ENCODE measurements at regions not wholly inside any gene's neighbourhood (a gene's known extent, or its start where the extent isn't known, plus 50 kb on each side); places are given as distances from the start of the nearest gene placed in this dataset.
"Not testable (repeated sequence)": the region's sequence is repeated elsewhere in the genome, so short reads cannot be mapped to it uniquely, and the experiment has no call there.

GRCh38 chr18:49731860-49732311 lies 81.4 kb downstream of the ACAA2 start:
- DNase-seq (ENCODE audit: low spot score), result no peak

- no peak for DNase-seq (ENCODE audit: low spot score)
Measured at GRCh38 chr18:49731421-49731841, 81.9 kb downstream of the ACAA2 start.

GRCh38 chr18:49730951-49731391 lies 82.4 kb downstream of the ACAA2 start:
- no peak for DNase-seq (ENCODE audit: low spot score)

- peak; percentile 35 for DNase-seq (ENCODE audit: low spot score)
Measured at GRCh38 chr18:49728542-49728941, 84.8 kb downstream of the ACAA2 start.

GRCh38 chr18:49727816-49728215 lies 85.5 kb downstream of the ACAA2 start:
- no peak for DNase-seq (ENCODE audit: low spot score)

GRCh38 chr18:49726675-49726963 lies 86.7 kb downstream of the ACAA2 start:
- DNase-seq (ENCODE audit: low spot score), result peak; percentile 28

- peak; percentile 97 for DNase-seq (ENCODE audit: low spot score)
Measured at GRCh38 chr18:49725809-49726674, 87.3 kb downstream of the ACAA2 start.

- no peak for DNase-seq (ENCODE audit: low spot score)
Measured at GRCh38 chr18:49723648-49724180, 89.6 kb downstream of the ACAA2 start.

- no peak for DNase-seq (ENCODE audit: low spot score)
Measured at GRCh38 chr18:49722477-49722876, 90.9 kb downstream of the ACAA2 start.

GRCh38 chr18:49721981-49722380 lies 91.4 kb downstream of the ACAA2 start:
- no peak for DNase-seq (ENCODE audit: low spot score)

GRCh38 chr18:49720944-49721343 lies 92.4 kb downstream of the ACAA2 start:
- not testable (repeated sequence) for DNase-seq (ENCODE audit: low spot score)

- DNase-seq (ENCODE audit: low spot score), result no peak
Measured at GRCh38 chr18:49717617-49718016, 95.7 kb downstream of the ACAA2 start.

GRCh38 chr18:49716035-49716434 lies 97.3 kb downstream of the ACAA2 start:
- DNase-seq (ENCODE audit: low spot score), result no peak

- no peak for DNase-seq (ENCODE audit: low spot score)
Measured at GRCh38 chr18:49709347-49709690, 104.0 kb downstream of the ACAA2 start.

- no peak for DNase-seq (ENCODE audit: low spot score)
Measured at GRCh38 chr18:49708662-49709346, 104.5 kb downstream of the ACAA2 start.

GRCh38 chr18:49707599-49707998 lies 105.7 kb downstream of the ACAA2 start:
- DNase-seq (ENCODE audit: low spot score), result no peak

- DNase-seq (ENCODE audit: low spot score), result no peak
Measured at GRCh38 chr18:49704334-49704733, 109.0 kb downstream of the ACAA2 start.

- DNase-seq (ENCODE audit: low spot score), result no peak
Measured at GRCh38 chr18:49701190-49701589, 112.1 kb downstream of the ACAA2 start.

- no peak for DNase-seq (ENCODE audit: low spot score)
Measured at GRCh38 chr18:49699303-49699702, 114.0 kb downstream of the ACAA2 start.

- DNase-seq (ENCODE audit: low spot score), result no peak
Measured at GRCh38 chr18:49698525-49699025, 114.8 kb downstream of the ACAA2 start.

- DNase-seq (ENCODE audit: low spot score), result peak; percentile 80
Measured at GRCh38 chr18:49697757-49698524, 115.4 kb downstream of the ACAA2 start.

GRCh38 chr18:49697049-49697448 lies 116.3 kb downstream of the ACAA2 start:
- no peak for DNase-seq (ENCODE audit: low spot score)
